PC-9 (cell line): ENCODE measurements at regions not wholly inside any gene's neighbourhood (a gene's known extent, or its start where the extent isn't known, plus 50 kb on each side); places are given as distances from the start of the nearest gene placed in this dataset.

ENCODE experiments used
- CTCF ChIP-seq: fragments of 200-600 bp; sonication (generic); conservative IDR thresholded peaks from 2 replicates; pipeline ENCODE4 v1.6.1; 2017; ENCODE audit warnings: mixed run types, antibody characterized with exemption, mild to moderate bottlenecking, moderate library complexity
- EZH2 ChIP-seq: fragments of 200-600 bp; sonication (generic); IDR thresholded peaks from 2 replicates; pipeline ENCODE4 v1.8.0; 2017; ENCODE audit warnings: antibody characterized with exemption, low read depth

DNA sequence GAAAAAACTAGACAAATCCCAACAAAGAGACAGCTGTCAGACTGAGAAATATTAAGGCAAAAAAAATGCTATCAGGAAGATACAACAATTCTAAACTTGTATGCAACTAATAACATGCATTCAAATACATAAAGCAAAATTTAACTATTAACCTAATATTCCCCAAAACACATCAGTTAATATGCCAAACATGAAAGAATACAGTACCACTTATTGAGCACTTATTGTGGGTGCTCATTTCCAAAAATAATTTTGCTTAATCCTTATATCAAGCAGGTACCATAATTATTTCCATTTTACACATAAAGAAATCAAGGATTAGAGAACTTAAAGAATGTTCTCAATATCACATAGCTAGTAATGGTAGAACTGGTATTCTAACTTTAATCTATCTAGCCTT lies 67.7 kb upstream of the HMGXB4 start:
- TF ChIP-seq CTCF = no peak
- TF ChIP-seq EZH2 = no peak
